GM12875 (cell line): ENCODE measurements at regions not wholly inside any gene's neighbourhood (a gene's known extent, or its start where the extent isn't known, plus 50 kb on each side); places are given as distances from the start of the nearest gene placed in this dataset.

Experiments used
- H3K4me3 ChIP-seq: one replicate; pipeline ENCODE4 v1.5.1; 2011; ENCODE audit warnings: low read depth, low read length, control low read depth
- TF ChIP-seq, protein P1 (sequence below): IDR thresholded peaks from 2 replicates; pipeline ENCODE4 v1.5.1; 2011; ENCODE audit warnings: low read depth, mild to moderate bottlenecking, control low read depth, inconsistent platforms, low read length, moderate library complexity, borderline replicate concordance; ENCODE audit not compliant: insufficient read depth

DNA sequence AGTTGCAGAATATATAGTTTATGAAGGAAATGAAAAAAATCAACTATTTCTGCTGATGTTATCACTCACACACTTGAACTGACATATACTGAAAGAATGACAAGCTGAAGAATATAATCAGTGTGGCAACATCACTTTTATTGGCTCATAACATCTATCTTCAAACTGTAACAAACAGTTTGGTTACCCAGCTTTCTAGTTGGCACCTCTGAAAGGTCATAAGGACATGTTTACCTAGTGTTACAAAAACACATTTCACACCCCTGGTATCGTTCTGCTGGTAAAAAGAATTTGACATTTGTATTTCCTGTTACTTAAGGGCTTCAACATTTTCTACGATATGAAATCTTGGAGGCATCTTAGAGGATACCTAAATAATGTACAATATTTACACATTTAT is 1267.0 kb upstream of the NCAM2 start:
- TF ChIP-seq, protein P1, sequence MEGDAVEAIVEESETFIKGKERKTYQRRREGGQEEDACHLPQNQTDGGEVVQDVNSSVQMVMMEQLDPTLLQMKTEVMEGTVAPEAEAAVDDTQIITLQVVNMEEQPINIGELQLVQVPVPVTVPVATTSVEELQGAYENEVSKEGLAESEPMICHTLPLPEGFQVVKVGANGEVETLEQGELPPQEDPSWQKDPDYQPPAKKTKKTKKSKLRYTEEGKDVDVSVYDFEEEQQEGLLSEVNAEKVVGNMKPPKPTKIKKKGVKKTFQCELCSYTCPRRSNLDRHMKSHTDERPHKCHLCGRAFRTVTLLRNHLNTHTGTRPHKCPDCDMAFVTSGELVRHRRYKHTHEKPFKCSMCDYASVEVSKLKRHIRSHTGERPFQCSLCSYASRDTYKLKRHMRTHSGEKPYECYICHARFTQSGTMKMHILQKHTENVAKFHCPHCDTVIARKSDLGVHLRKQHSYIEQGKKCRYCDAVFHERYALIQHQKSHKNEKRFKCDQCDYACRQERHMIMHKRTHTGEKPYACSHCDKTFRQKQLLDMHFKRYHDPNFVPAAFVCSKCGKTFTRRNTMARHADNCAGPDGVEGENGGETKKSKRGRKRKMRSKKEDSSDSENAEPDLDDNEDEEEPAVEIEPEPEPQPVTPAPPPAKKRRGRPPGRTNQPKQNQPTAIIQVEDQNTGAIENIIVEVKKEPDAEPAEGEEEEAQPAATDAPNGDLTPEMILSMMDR: no peak
- no peak overlapping the region for H3K4me3 ChIP-seq

DNA sequence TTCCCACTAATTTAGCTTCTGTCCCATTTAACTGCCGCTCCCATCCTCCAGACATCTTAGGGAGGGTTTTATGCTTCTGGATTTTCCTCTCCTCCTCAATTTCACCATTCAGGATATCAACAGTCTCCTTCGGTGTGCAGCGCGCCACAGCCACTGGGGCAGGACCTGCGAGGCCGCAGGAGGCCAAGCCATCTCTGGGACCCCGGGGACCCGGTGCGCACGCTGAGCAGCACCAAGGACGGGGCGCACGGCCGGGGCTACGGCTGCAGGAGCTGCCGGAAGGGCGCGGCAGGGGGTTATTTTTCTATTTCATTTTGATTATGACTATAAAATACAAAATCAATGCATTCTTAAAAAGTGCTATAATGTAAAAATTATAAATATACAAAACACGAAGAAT is 1238.4 kb upstream of the NCAM2 start:
- no peak overlapping the region for H3K4me3 ChIP-seq

DNA sequence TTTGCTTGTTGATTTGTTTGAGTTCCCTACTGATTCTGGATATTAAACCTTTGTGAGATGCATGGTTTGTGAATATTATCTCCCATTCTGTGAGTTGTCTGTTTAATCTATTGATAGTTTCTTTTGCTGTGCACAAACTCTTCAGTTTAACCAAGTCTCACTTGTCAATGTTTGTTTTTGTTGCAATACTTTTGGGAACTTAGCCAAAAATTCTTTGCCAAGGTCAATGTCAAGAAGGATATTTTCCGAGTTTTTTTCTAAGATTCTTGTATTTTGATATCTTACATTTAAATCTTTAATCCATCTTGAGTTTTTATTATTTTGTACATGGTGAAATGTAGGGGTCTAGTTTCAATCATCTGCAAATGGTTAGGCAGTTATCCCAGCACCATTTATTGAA is 1230.7 kb upstream of the NCAM2 start:
- TF ChIP-seq, protein P1: no peak
- H3K4me3 ChIP-seq: no peak overlapping the region

More for the DNA sequence above, 1238.4 kb upstream of the NCAM2 start:
- TF ChIP-seq, protein P1: no peak

DNA sequence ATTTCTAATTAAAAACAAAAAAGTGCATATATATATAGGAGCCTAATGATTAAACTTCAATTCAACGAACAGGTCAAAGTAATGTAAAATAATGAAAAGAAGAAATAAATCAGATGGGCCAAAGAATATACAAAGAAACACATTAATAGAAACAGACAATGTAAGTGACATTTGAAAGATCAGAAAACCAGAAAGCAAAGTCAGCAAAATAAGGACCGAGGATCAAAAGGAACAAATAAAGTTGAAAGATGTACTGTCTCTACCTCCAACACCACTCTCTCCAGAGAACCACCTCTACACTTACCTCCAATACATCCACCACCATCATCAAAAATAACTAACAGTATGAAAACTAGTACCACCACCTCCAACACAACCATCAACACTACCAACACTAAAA is 1226.3 kb upstream of the NCAM2 start:
- no peak overlapping the region for H3K4me3 ChIP-seq
- TF ChIP-seq, protein P1: no peak

DNA sequence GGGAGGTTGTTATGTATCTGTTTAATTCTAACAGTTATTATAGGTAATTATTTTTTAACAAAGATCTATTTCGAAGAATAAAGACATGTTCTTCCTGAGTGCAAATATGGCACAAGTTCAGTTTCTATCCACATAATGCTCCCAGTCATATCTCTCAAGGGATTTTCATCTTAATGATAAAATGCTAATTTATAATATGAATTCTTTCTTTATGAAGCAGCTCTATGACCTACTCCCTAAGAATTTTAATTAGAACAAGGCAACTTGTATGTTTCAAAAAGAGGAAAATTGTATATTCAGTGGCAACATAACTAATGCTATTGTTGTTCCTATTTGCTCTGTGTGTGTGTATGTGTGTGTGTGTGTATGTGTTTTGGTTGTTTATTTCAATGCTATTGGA is 1222.1 kb upstream of the NCAM2 start:
- TF ChIP-seq, protein P1: no peak

DNA sequence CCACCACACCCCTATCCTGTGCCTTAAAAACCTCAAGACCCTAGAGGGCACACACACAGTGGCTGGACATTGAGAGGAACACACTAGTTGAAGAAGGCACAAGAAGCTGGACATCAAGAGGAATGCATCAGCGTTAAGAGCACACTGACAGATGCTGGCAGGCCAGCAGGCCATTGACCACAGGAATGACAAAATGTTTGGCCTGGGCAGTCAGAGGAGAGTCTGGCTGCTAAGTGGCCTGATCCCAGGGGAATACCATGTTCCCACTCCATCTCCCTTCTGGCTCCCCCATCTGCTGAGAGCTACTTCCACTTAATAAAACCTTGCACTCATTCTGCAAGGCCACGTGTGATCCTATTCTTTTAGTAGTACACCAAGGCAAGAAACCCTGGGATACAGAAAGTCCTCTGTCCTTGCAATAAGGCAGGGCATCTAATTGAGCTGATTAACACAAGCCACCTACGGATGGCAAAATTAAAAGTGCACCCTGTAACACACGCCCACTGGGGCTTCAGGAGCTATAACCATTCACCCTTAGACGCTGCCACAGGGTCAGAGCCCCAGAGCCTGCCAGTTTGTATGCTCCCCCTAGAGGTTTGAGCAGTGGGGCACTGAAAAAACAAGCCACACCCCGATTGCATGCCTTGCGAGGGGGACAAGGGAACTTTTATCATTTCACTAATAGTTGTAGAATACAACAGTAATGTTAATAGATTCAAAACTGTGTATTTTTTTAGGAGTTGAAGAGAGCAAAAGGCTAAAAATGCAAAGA is 1216.1 kb upstream of the NCAM2 start:
- no peak overlapping the region for H3K4me3 ChIP-seq
- TF ChIP-seq, protein P1: no peak

More for the DNA sequence above, 1222.1 kb upstream of the NCAM2 start:
- no peak overlapping the region for H3K4me3 ChIP-seq

DNA sequence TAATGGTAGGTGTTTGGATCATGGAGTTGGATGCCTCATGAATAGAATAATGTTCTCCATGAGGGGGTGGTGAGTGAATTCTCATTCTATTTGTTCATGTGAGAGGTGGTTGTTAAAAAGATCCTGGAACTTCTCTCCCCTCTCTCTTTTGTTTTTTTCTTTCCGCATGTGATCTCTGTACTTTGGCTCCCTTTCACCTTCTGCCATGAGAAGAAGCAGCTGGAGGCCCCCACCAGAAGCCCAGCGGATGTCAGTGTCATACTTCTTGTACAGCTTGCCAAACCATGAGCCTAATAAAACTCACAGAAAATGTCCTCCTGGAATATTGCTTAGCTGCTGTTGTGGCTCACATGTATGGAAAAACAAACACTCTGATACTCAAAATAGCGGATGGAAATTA is 1212.3 kb upstream of the NCAM2 start:
- TF ChIP-seq, protein P1: no peak
- no peak overlapping the region for H3K4me3 ChIP-seq
